EH (cell line): ENCODE measurements at regions not wholly inside any gene's neighbourhood (a gene's known extent, or its start where the extent isn't known, plus 50 kb on each side); places are given as distances from the start of the nearest gene placed in this dataset.
A peak's percentile ranks its signal among the peaks of the same experiment; 100 is the strongest.
"Not testable (repeated sequence)": the region's sequence is repeated elsewhere in the genome, so short reads cannot be mapped to it uniquely, and the experiment has no call there.

Experiments
- DNase-seq: peaks from one replicate; pipeline ENCODE4 v3.0.0-alpha.2; 2015; ENCODE audit warnings: low read depth

GRCh38 chr2:238599549-238600505 is 173.1 kb downstream of the ASB1 start:
- no peak for DNase-seq

- no peak for DNase-seq
These were observed 174.0 kb downstream of the ASB1 start for GRCh38 chr2:238600506-238601432.

GRCh38 chr2:238601433-238602222 is 174.9 kb downstream of the ASB1 start:
- DNase-seq = peak; percentile 71

- no peak for DNase-seq
These were observed 175.7 kb downstream of the ASB1 start for GRCh38 chr2:238602223-238602960.

- DNase-seq = no peak
These were observed 176.9 kb downstream of the ASB1 start for GRCh38 chr2:238603596-238603995.

GRCh38 chr2:238606311-238606710 is 179.6 kb downstream of the ASB1 start:
- no peak for DNase-seq

GRCh38 chr2:238613610-238614009 is 186.9 kb downstream of the ASB1 start:
- DNase-seq = no peak

GRCh38 chr2:238614376-238614775 is 187.6 kb downstream of the ASB1 start:
- DNase-seq = no peak

- no peak for DNase-seq
These were observed 188.5 kb downstream of the ASB1 start for GRCh38 chr2:238615187-238615586.

GRCh38 chr2:238616681-238617080 is 190.0 kb downstream of the ASB1 start:
- no peak for DNase-seq

- DNase-seq = not testable (repeated sequence)
These were observed 192.0 kb downstream of the ASB1 start for GRCh38 chr2:238618494-238619283.

- no peak for DNase-seq
These were observed 201.2 kb downstream of the ASB1 start for GRCh38 chr2:238627899-238628298.

- DNase-seq = no peak
These were observed 202.3 kb downstream of the ASB1 start for GRCh38 chr2:238629064-238629463.

GRCh38 chr2:238631491-238632180 is 204.9 kb downstream of the ASB1 start:
- DNase-seq = no peak

- DNase-seq = no peak
These were observed 205.7 kb downstream of the ASB1 start for GRCh38 chr2:238632181-238633060.

- DNase-seq = no peak
These were observed 206.9 kb downstream of the ASB1 start for GRCh38 chr2:238633426-238634328.

- no peak for DNase-seq
These were observed 208.1 kb downstream of the ASB1 start for GRCh38 chr2:238634701-238635357.
